ENCODE measurements at regions not wholly inside any gene's neighbourhood (a gene's known extent, or its start where the extent isn't known, plus 50 kb on each side); places are given as distances from the start of the nearest gene placed in this dataset.

DNA sequence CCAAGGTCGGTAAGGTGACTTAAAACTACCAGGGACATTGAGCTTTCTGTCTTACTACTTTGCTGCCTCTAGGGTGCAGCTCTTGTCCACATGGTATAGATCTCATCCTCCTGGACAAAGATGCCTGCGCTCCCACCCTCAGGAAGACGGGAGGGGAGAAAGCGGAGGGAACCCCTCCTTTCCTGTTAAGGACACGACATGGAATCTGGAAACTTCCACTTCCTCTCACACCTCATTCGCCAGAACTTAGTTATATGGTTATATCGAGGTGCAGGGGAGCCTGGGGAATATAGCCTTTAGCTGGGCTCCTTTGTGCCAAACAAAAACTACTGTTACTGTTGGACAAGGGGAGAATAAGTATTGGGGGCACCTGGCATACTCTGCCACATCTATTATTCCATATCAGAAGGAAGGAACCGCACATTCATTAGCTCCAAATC is 224.3 kb upstream of the TSHZ2 start:
- TF ChIP-seq, protein P1, sequence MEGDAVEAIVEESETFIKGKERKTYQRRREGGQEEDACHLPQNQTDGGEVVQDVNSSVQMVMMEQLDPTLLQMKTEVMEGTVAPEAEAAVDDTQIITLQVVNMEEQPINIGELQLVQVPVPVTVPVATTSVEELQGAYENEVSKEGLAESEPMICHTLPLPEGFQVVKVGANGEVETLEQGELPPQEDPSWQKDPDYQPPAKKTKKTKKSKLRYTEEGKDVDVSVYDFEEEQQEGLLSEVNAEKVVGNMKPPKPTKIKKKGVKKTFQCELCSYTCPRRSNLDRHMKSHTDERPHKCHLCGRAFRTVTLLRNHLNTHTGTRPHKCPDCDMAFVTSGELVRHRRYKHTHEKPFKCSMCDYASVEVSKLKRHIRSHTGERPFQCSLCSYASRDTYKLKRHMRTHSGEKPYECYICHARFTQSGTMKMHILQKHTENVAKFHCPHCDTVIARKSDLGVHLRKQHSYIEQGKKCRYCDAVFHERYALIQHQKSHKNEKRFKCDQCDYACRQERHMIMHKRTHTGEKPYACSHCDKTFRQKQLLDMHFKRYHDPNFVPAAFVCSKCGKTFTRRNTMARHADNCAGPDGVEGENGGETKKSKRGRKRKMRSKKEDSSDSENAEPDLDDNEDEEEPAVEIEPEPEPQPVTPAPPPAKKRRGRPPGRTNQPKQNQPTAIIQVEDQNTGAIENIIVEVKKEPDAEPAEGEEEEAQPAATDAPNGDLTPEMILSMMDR (IDR thresholded peaks at IDR 0.05) = peak; percentile 39; the same call in 1 of the 2 replicates
- TF ChIP-seq USF2 (CRISPR knock-in tag; IDR thresholded peaks at IDR 0.05) = no peak
- TF ChIP-seq, protein P2, sequence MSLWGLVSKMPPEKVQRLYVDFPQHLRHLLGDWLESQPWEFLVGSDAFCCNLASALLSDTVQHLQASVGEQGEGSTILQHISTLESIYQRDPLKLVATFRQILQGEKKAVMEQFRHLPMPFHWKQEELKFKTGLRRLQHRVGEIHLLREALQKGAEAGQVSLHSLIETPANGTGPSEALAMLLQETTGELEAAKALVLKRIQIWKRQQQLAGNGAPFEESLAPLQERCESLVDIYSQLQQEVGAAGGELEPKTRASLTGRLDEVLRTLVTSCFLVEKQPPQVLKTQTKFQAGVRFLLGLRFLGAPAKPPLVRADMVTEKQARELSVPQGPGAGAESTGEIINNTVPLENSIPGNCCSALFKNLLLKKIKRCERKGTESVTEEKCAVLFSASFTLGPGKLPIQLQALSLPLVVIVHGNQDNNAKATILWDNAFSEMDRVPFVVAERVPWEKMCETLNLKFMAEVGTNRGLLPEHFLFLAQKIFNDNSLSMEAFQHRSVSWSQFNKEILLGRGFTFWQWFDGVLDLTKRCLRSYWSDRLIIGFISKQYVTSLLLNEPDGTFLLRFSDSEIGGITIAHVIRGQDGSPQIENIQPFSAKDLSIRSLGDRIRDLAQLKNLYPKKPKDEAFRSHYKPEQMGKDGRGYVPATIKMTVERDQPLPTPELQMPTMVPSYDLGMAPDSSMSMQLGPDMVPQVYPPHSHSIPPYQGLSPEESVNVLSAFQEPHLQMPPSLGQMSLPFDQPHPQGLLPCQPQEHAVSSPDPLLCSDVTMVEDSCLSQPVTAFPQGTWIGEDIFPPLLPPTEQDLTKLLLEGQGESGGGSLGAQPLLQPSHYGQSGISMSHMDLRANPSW (CRISPR knock-in tag; conservative IDR thresholded peaks at IDR 0.05; ENCODE audit: low read depth) = no peak
- no peak for TF ChIP-seq ZNF671 (CRISPR knock-in tag; IDR thresholded peaks at IDR 0.05)
- TF ChIP-seq TCF7 (CRISPR knock-in tag; IDR thresholded peaks at IDR 0.05; ENCODE audit: low read depth) = no peak
- TF ChIP-seq ZNF138 (CRISPR knock-in tag; conservative IDR thresholded peaks at IDR 0.05) = no peak
- TF ChIP-seq, protein P3, sequence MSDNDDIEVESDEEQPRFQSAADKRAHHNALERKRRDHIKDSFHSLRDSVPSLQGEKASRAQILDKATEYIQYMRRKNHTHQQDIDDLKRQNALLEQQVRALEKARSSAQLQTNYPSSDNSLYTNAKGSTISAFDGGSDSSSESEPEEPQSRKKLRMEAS (CRISPR knock-in tag; IDR thresholded peaks at IDR 0.05) = no peak
- no peak for TF ChIP-seq ZNF317 (CRISPR knock-in tag; IDR thresholded peaks at IDR 0.05; ENCODE audit: borderline replicate concordance, low read depth)
- no peak for TF ChIP-seq ZNF416 (CRISPR knock-in tag; IDR thresholded peaks at IDR 0.05)
- no peak for TF ChIP-seq ATF2 (CRISPR knock-in tag; IDR thresholded peaks at IDR 0.05; ENCODE audit: borderline replicate concordance, low read depth)
- no peak for TF ChIP-seq CREB1 (CRISPR knock-in tag; IDR thresholded peaks at IDR 0.05)

All from WTC11 (cell line).